Esophagus squamous epithelium (tissue), 5 donors: ENCODE measurements at regions not wholly inside any gene's neighbourhood (a gene's known extent, or its start where the extent isn't known, plus 50 kb on each side); places are given as distances from the start of the nearest gene placed in this dataset.

Experiments used
- DNase-seq: peaks from one replicate; lab custom pipeline; 2025; lab: John Stamatoyannopoulos, UW
- H3K27ac ChIP-seq, 4 donors: fragments of 200-600 bp; sonication (generic); one replicate each; pipeline ENCODE4 v1.5.1; 2016 to 2019; ENCODE audit warnings: mild to moderate bottlenecking in 1 of 4
- H3K27me3 ChIP-seq, 4 donors: fragments of 200-600 bp; sonication (generic); 1 replicate in 3 of 4; 2 replicates in 1 of 4; pipeline versions ENCODE4 v1.5.1 to v1.6.0; 2017 to 2021; ENCODE audit warnings: antibody characterized with exemption in 1 of 4
- H3K36me3 ChIP-seq, 3 donors: fragments of 200-600 bp; sonication (generic); one replicate each; pipeline ENCODE4 v1.5.1; 2016 to 2019
- H3K4me1 ChIP-seq, 3 donors: fragments of 200-600 bp; sonication (generic); one replicate each; pipeline ENCODE4 v1.5.1; 2017 to 2019
- H3K4me3 ChIP-seq, 4 donors: fragments of 200-600 bp; sonication (generic); 1 replicate in 3 of 4; 2 replicates in 1 of 4; pipeline ENCODE4 v1.5.1; 2016 to 2019; ENCODE audit warnings: mild to moderate bottlenecking in 2 of 4, moderate library complexity in 1 of 4
- H3K9me3 ChIP-seq, 3 donors: fragments of 200-600 bp; sonication (generic); one replicate each; pipeline ENCODE4 v1.5.1; 2016 to 2019
- POLR2A ChIP-seq, 4 donors: fragments of 450-650 bp; IDR thresholded peaks; one replicate each; pipeline ENCODE4 v1.6.1; 2017; ENCODE audit warnings: antibody characterized with exemption in 4 of 4, mild to moderate bottlenecking in 4 of 4, moderate library complexity in 3 of 4
- whole genome bisulfite sequencing, 2 donors: methylation state at CpG; one replicate each; pipeline ENCODE4 v1.1.5; 2018; 5-methylcytosine and 5-hydroxymethylcytosine counted together
- intact Hi-C: fragments of 100-400 bp; cut with DNase I; formaldehyde crosslinking; loops from one replicate; pipeline ENCODE4 v1.15.0; 2022
- TF ChIP-seq, protein P1 (sequence below), 6 experiments: fragments of 450-650 bp in 4 of 6; fragments of 200-600 bp in 2 of 6; sonication (generic) in 2 of 6; IDR thresholded peaks; one replicate each; pipeline ENCODE4 v1.5.1; 2016 to 2019; ENCODE audit warnings: antibody characterized with exemption in 6 of 6, mild to moderate bottlenecking in 4 of 6, moderate library complexity in 4 of 6
- donor health status: DM: yes; HTN: yes; CAD: no.

DNA sequence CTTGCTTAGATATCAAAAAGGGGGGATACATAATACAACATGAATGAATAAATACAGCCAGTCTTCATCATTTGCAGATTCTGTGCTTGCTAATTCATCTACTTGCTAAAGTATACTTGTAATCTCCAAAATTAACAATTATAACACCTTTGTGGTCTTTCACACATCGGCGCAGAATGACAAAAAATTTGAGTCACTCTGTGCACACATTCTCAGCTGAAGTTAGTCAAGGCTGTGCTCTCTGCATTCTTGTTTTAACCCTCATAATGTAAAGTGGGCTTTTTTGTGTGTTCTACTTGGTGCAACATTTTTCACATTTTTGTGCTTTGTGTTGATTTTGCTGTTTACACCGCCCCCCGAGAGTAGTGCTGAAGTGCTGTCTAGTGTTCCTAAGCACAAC is 65.8 kb upstream of the GPRIN3 start:
- H3K27me3 ChIP-seq, result no peaks in the 10 kb centered on the region
- H3K9me3 ChIP-seq, result no peaks in the 10 kb centered on the region
- H3K27ac ChIP-seq, result no peak overlapping the region
- 83 to 88% methylated on average over 4 of the region's 4 CpGs for WGBS, 2 donors
- no peak overlapping the region for H3K4me3 ChIP-seq
- intact Hi-C loops, result no loop called here
- no peak for DNase-seq
- no peaks in the 10 kb centered on the region for H3K36me3 ChIP-seq
- TF ChIP-seq, protein P1, sequence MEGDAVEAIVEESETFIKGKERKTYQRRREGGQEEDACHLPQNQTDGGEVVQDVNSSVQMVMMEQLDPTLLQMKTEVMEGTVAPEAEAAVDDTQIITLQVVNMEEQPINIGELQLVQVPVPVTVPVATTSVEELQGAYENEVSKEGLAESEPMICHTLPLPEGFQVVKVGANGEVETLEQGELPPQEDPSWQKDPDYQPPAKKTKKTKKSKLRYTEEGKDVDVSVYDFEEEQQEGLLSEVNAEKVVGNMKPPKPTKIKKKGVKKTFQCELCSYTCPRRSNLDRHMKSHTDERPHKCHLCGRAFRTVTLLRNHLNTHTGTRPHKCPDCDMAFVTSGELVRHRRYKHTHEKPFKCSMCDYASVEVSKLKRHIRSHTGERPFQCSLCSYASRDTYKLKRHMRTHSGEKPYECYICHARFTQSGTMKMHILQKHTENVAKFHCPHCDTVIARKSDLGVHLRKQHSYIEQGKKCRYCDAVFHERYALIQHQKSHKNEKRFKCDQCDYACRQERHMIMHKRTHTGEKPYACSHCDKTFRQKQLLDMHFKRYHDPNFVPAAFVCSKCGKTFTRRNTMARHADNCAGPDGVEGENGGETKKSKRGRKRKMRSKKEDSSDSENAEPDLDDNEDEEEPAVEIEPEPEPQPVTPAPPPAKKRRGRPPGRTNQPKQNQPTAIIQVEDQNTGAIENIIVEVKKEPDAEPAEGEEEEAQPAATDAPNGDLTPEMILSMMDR (IDR thresholded peaks at IDR 0.05), result no peak
- TF ChIP-seq POLR2A (IDR thresholded peaks at IDR 0.05), result no peak
- H3K4me1 ChIP-seq, result no peaks in the 10 kb centered on the region

DNA sequence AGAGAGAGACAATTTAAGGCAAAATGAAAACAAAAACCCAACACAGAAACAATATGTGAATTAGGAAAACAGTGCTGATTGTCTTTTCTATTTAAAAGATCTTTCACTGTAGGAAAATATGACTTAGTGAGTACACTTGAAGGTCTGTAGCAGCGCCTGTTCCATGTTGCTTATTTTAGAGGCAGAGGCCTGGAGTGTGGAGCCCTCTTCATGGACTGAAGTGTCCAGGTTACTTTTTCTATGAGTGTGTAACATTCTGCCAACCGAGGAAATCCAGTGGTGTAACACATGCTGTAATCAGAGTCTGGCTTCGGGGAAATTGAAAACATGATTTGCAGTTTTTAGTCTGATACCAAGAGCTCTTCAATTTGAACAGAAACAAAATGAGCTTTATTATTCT is 64.0 kb upstream of the GPRIN3 start:
- Histone ChIP-seq H3K27ac (no peak overlapping the region), H3K9me3 (no peaks in the 10 kb centered on the region), H3K27me3 (no peaks in the 10 kb centered on the region), H3K36me3 (no peaks in the 10 kb centered on the region), H3K4me1 (no peaks in the 10 kb centered on the region), H3K4me3 (no peak overlapping the region)
- intact Hi-C loops, result no loop called here
- DNase-seq, result no peak
- no peak for TF ChIP-seq POLR2A (IDR thresholded peaks at IDR 0.05)
- TF ChIP-seq, protein P1 (IDR thresholded peaks at IDR 0.05), result no peak
- 61 to 65% methylated on average over 3 of the region's 3 CpGs for WGBS, 2 donors

DNA sequence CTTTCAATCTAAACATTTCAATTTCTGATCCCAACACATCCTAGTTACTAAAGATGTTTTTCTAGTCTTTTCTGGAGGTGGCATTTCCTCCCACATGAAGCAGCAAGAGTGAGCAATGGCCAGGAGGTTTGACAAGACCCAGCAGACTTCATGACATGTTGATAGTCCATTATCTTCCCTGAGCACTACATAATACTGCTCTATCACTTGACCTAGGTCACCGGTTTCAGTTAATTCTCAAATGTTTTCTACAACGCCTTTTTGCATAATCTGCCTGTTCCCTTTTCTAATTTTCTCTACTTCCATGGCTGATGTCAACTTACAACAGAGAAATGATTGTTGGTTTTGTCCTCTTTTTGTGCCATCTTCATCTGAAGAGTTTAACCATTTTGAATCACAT is 62.0 kb upstream of the GPRIN3 start:
- H3K4me3 ChIP-seq, result no peak overlapping the region
- H3K27ac ChIP-seq, result no peak overlapping the region
- no peaks in the 10 kb centered on the region for H3K4me1 ChIP-seq
- DNase-seq, result no peak
- H3K27me3 ChIP-seq, result no peaks in the 10 kb centered on the region
- TF ChIP-seq, protein P1 (IDR thresholded peaks at IDR 0.05), result no peak
- no peak for TF ChIP-seq POLR2A (IDR thresholded peaks at IDR 0.05)
- 72 to 78% methylated on average over 2 of the region's 2 CpGs for WGBS, 2 donors
- intact Hi-C loops, result no loop called here
- H3K36me3 ChIP-seq, result no peaks in the 10 kb centered on the region
- no peaks in the 10 kb centered on the region for H3K9me3 ChIP-seq

DNA sequence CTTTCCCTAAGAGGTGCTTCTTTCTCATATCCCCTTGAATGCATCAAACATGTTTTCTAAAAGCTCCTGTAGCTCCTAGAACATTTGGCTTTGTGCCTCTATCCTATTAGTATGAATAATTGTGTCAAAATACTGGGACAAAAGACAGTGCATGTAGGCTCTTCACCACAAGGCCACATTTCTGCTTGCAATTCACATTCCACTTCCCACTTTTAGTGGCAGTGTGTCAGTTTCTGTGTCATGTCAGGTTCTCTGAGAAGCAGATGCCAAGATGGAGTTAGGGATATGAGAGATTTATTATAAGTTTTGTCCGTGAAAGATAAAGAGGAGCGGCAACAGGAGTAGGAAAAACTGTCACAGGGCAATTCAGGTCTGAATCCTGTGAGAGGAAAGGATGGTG is 61.3 kb upstream of the GPRIN3 start:
- intact Hi-C loops, result no loop called here
- TF ChIP-seq, protein P1 (IDR thresholded peaks at IDR 0.05), result no peak
- no peak for TF ChIP-seq POLR2A (IDR thresholded peaks at IDR 0.05)
- no peak overlapping the region for H3K4me3 ChIP-seq
- 87 to 95% methylated on average over 2 of the region's 2 CpGs for WGBS, 2 donors
- no peaks in the 10 kb centered on the region for H3K9me3 ChIP-seq
- H3K36me3 ChIP-seq, result no peaks in the 10 kb centered on the region
- H3K27me3 ChIP-seq, result no peaks in the 10 kb centered on the region
- no peak for DNase-seq
- H3K4me1 ChIP-seq, result no peaks in the 10 kb centered on the region
- no peak overlapping the region for H3K27ac ChIP-seq

DNA sequence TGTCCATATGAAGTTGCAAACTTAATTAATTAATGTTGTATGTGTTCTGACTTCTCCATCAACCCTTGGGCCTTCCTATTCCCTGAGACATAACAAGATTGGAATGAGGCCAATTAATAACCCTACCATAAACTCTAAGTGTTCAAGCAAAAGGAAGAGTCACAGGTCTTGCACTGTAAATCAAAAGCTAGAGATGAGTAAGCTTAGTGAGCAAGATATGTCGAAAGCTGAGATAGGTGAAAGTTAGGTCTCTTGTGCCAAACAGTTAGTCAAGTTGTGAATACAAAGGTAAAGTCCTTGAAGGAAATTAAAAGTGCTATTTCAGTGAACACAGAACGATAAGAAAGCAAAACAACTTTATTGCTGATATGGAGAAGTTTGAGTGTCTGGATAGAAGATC is 58.2 kb upstream of the GPRIN3 start:
- intact Hi-C loops, result no loop called here
- TF ChIP-seq POLR2A (IDR thresholded peaks at IDR 0.05), result no peak
- TF ChIP-seq, protein P1 (IDR thresholded peaks at IDR 0.05), result no peak
- no peak overlapping the region for H3K4me3 ChIP-seq
- H3K9me3 ChIP-seq, result no peaks in the 10 kb centered on the region
- H3K27ac ChIP-seq, result no peak overlapping the region
- H3K36me3 ChIP-seq, result no peaks in the 10 kb centered on the region
- 52 to 56% methylated on average over 2 of the region's 2 CpGs for WGBS, 2 donors
- no peaks in the 10 kb centered on the region for H3K27me3 ChIP-seq
- H3K4me1 ChIP-seq, result no peaks in the 10 kb centered on the region
- no peak for DNase-seq
